GM19452 (cell line): ENCODE measurements at regions not wholly inside any gene's neighbourhood (a gene's known extent, or its start where the extent isn't known, plus 50 kb on each side); places are given as distances from the start of the nearest gene placed in this dataset.
A peak's percentile ranks its signal among the peaks of the same experiment; 100 is the strongest.
"Not testable (repeated sequence)": the region's sequence is repeated elsewhere in the genome, so short reads cannot be mapped to it uniquely, and the experiment has no call there.

ENCODE experiments used
- ATAC-seq: cut with Tn5 transposase; IDR thresholded peaks from one replicate; pipeline ENCODE4 v1.9.1; 2021; ENCODE audit not compliant: unreplicated experiment

GRCh38 chr2:87505909-87506308 lies 242.0 kb upstream of the PLGLB2 start:
- ATAC-seq: not testable (repeated sequence)

DNA sequence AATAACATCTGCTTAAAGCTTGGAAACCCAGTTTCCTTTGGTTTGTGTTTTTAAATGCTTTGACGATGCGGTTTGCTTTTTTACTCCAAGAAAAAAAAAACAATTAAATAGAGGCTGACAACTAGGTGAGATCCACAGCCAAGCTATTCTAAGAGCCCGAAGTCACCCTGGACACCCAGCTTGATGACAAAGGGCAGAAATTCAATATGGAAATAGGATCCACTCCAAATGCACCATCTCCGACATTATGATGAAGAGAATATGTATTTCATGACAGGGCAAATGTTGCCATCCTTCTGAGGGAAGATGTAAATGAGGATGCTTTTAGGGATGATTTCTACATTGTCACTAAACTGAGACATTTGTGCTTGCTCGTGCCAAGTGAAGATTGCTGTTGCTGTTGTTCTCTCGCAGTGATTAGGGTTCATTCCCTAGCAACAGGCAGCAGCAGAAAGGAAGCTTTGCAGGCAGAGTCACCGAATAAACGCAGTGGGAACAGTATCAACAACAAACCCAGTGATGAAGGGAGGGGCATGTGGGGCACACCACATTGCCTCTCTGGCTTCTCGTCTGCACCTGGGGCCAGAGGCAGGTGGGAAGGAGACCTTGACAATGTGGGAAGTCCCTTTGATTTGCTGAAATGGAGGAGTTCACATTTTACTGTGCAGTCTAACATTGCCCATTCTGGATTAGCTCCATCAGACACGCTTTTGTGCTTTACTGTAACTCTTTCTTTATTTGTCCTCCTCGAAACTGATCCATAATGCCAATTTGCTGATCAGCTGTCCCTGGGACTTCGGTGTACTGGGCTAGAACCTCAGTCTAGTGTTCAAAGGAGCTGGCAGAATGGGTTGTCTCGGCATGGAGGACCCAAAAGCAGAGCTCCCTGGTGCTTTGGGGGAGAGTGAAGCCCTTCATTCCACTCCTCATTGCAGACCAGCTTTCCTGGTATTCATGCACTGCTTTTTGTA lies 240.2 kb upstream of the PLGLB2 start:
- ATAC-seq: not testable (repeated sequence)

DNA sequence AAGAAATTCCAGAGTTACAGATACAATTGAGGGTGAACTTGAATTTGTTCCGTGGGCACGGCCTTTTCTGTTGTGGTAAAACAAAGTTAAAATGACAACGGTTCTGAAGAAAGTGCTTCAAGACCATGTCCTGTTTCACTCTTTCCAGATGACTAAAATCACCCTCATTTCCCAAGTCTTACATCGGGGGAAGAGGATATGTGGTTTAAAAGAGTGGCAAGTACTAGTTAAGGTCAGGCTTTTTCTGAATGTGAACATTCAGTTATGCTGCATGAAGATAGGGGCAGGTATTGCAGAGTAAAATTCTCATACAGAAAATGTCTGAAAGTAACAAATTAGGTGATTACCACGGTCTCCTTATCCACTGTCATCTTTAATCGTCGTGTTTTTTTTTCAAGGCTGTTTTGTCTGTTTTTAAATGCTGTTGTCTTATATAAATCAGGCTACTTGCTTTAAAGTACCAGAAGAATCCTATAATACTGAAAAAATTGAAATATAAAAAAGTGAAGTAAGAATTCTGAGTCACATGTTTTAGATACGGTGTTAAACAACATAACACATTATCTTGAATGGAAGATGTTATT lies 236.6 kb upstream of the PLGLB2 start:
- ATAC-seq: not testable (repeated sequence)

- not testable (repeated sequence) for ATAC-seq
These were observed 234.9 kb upstream of the PLGLB2 start for GRCh38 chr2:87512864-87513530.

GRCh38 chr2:87514034-87514433 lies 233.9 kb upstream of the PLGLB2 start:
- ATAC-seq: peak; percentile 60

- not testable (repeated sequence) for ATAC-seq
These were observed 233.4 kb upstream of the PLGLB2 start for GRCh38 chr2:87514515-87514914.

- ATAC-seq: not testable (repeated sequence)
These were observed 232.7 kb upstream of the PLGLB2 start for GRCh38 chr2:87515226-87515625.

DNA sequence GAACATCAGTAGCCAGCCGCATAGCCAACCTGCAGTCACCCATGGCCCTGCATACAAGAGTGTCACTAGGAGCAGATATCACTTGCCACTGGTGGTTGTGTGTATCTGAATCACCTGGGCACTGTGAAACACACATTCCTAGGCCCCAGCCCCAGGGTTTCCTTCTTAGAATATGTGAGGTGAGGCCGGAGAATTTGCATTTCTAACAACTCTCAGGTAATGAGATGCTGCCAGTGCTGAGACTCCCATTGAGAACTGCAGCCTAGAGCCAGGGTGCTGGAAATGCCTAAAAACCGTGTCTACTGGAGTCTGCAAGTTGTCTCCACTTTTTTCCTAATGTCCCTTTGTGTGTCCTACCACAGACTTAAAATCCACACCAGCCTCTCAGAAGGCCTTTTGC lies 232.0 kb upstream of the PLGLB2 start:
- ATAC-seq: not testable (repeated sequence)

- not testable (repeated sequence) for ATAC-seq
These were observed 231.4 kb upstream of the PLGLB2 start for GRCh38 chr2:87516369-87516967.

GRCh38 chr2:87517438-87517837 lies 230.4 kb upstream of the PLGLB2 start:
- ATAC-seq: not testable (repeated sequence)

DNA sequence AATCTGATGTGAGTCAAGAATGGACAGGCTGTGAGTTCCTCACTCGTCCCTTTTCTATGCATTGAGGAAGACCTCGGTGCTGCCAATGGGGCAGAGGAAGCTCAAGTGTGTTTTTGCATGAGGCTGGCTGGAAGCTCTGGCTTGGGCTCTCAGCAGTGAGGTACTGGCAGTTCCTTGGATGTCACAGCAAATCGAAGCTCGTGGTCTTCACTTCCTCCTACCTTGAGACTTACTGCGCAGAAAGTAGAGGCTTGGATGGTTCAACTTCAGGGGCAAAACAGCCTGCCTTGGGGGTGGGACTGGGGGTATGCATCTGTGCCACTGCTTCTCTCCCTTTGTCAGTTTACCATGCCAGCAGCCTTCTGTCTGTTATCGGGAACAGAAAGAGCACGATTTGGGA lies 229.8 kb upstream of the PLGLB2 start:
- ATAC-seq: not testable (repeated sequence)

GRCh38 chr2:87518547-87518946 lies 229.3 kb upstream of the PLGLB2 start:
- not testable (repeated sequence) for ATAC-seq

DNA sequence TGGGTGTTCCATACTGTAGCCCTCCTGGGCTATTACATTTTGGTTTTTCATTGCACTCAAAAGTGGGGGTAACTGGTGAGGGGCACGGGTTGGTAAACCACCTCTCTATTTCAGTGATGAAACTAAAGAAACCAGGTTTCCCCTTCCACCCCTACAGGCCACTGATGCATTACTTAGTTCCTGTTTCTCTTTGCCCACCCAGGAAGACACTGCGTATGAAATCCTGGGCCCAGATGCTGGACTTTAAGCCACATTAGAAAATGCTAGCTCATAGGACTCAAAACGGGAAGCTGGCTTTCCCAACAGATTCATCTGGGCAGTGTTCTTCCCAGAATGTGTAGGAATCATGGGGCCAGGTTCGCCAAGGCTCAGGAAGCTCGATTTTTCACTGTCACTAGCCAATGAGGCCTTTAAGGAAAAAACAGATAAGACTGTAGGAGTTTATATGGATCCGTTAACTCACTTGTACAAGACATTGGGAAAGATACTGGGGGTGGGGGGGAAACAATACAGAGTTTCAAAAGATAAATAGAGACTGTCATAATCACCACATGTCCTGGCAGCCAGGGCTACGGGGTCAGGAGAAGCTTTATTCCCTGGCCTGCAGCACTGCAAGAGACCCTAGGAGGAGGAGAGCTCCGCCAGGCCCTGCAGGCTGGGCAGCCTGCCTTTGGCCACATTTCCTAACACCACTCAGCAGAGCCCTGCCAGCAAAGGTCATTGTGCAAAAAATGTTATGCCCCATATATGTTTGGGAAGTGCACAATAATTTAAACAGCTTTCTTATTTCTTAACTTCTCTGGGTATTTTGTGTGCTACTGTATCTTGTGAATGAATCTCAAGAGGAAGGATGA lies 228.5 kb upstream of the PLGLB2 start:
- peak; percentile 42 for ATAC-seq

GRCh38 chr2:87521057-87521456 lies 226.8 kb upstream of the PLGLB2 start:
- ATAC-seq: peak; percentile 54

DNA sequence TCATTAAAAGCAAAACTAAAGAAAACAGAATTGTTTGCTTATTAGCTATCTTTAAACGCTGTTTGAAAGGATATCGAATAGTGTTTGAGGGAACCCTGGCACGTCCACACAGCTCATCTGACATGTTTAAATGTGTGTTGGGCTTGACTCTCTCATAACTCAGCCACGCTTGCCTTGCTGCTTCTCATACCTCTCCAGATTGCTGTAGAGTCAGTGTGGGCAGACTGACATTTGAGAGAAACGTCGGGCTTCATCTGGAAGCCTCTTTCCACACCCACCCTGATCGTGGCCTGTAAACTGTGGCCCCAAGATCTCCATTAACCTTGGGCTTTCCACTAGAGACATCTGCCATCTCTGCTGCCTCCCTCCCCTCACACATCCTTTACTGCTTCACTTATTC lies 226.4 kb upstream of the PLGLB2 start:
- not testable (repeated sequence) for ATAC-seq

GRCh38 chr2:87524619-87525188 lies 223.2 kb upstream of the PLGLB2 start:
- ATAC-seq: not testable (repeated sequence)

GRCh38 chr2:87525497-87525991 lies 222.3 kb upstream of the PLGLB2 start:
- ATAC-seq: not testable (repeated sequence)

DNA sequence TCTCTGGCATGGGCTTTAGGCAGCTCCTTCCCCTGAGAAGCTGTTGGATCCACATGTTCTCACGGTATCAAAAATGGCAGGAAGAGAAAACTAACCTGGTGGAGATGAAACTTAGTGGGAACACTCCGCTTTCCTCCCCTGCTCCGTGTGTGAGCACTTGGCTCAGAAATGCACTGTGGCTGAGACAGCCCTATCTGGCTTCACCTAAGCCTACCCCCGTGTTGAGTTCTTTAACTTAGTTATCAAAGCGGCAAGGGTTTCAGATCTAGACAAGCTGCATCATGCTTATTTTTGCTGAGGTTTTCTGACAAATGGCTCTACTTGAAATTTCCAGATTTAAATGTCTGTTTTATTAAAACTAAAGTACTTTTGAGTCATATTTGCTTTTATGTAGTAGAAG lies 221.6 kb upstream of the PLGLB2 start:
- not testable (repeated sequence) for ATAC-seq

DNA sequence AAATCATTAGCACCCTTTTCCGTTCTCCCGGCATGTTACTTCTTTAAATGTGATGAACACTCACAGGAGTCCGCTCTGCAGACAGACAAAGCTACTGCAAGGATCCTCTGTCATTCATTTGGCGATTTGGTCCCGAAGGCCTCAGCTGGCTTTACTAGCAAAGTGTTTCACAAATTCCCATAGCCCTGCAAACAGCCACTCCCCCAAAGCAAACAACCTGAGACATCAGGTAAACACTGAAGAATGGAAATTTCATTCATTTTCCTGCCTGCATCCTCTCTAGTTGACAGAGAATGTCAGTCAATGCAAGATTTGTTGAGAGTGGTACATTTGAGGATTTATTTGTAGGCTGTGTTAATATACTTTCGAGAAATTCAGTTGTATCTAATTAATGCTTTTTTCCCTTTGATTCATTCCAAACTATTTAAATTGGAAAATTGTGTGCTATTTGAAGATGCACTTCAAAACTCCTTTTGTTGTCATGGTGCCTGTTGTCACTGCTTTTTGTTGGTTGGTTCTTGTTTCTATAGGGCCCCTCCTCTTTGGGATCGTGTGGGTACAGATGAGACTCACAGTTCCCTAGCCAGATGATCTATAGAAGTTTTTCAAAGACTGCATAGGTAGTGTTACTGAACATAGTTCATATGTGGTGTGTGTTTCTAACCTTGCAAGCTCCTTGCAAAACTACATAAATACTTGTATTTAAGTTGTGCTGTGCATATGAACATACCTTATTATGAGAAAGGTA lies 215.7 kb upstream of the PLGLB2 start:
- not testable (repeated sequence) for ATAC-seq
